Testis (tissue), 2 donors: ENCODE measurements at regions not wholly inside any gene's neighbourhood (a gene's known extent, or its start where the extent isn't known, plus 50 kb on each side); places are given as distances from the start of the nearest gene placed in this dataset.

Experiments
- DNase-seq: peaks from one replicate; pipeline ENCODE4 v3.0.0-alpha.2; 2019
- H3K27ac ChIP-seq, 2 donors: fragments of 200-600 bp; sonication (generic); one replicate each; pipeline ENCODE4 v1.5.1; 2019
- H3K27me3 ChIP-seq: fragments of 200-600 bp; sonication (generic); one replicate; pipeline ENCODE4 v1.5.1; 2019
- H3K36me3 ChIP-seq: fragments of 200-600 bp; sonication (generic); one replicate; pipeline ENCODE4 v1.5.1; 2017; ENCODE audit warnings: low read depth; ENCODE audit errors: missing control alignments
- H3K4me1 ChIP-seq: fragments of 200-600 bp; sonication (generic); one replicate; pipeline ENCODE4 v1.5.1; 2019
- H3K4me3 ChIP-seq, 2 donors: fragments of 200-600 bp; sonication (generic); one replicate each; pipeline ENCODE4 v1.5.1; 2017 to 2019
- H3K9me3 ChIP-seq: fragments of 200-600 bp; sonication (generic); one replicate; pipeline ENCODE4 v1.5.1; 2017
- POLR2A ChIP-seq: fragments of 450-650 bp; IDR thresholded peaks from one replicate; pipeline ENCODE4 v1.6.1; 2017; ENCODE audit warnings: antibody characterized with exemption, mild to moderate bottlenecking, moderate library complexity
- WGBS, 2 donors: methylation state at CpG; one replicate each; pipeline ENCODE4 v1.1.5; 2018; 5-methylcytosine and 5-hydroxymethylcytosine counted together
- intact Hi-C: fragments of 100-400 bp; cut with DNase I; formaldehyde crosslinking; loops from one replicate; pipeline ENCODE4 v1.15.1; 2023; ENCODE audit warnings: low total_unique reads
- TF ChIP-seq, protein P1 (sequence below), 3 experiments: fragments of 450-650 bp in 2 of 3; fragments of 200-600 bp in 1 of 3; sonication (generic) in 1 of 3; IDR thresholded peaks; one replicate each; pipeline ENCODE4 v1.5.1; 2016 to 2019; ENCODE audit warnings: antibody characterized with exemption in 3 of 3, mild to moderate bottlenecking in 2 of 3, moderate library complexity in 1 of 3

DNA sequence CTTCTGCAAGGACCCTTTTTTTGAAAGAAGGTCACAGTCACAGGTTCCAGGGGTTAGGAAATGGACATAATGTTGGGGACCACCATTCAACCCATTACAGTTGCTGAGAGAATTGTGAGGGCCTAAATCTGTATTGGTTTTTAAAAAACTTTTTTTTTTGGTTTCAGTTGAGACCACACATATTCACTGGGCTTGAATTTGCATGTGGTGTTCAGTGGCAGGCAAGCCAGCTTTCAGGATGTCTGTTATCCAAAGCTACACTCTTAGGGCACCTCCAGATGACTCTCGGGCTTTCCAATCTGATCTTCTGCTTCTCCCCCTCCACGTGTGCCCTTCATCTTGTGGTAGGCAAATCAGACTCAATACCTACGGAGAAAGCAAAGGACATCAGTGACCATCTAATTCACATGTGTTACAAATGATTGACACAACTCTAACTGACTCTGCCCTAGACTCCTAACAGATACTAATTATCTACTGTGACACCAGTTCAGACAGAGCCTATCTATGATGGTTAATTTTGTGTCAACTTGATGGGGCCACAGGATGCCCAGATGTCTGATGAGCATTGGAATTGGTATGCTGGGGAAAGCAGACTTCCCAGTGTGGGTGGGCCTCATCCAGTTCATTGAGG, 93.3 kb upstream of the ELMO1 start:
- H3K4me1 ChIP-seq, result peaks cover 7% of the 10 kb centered on the region
- TF ChIP-seq, protein P1, sequence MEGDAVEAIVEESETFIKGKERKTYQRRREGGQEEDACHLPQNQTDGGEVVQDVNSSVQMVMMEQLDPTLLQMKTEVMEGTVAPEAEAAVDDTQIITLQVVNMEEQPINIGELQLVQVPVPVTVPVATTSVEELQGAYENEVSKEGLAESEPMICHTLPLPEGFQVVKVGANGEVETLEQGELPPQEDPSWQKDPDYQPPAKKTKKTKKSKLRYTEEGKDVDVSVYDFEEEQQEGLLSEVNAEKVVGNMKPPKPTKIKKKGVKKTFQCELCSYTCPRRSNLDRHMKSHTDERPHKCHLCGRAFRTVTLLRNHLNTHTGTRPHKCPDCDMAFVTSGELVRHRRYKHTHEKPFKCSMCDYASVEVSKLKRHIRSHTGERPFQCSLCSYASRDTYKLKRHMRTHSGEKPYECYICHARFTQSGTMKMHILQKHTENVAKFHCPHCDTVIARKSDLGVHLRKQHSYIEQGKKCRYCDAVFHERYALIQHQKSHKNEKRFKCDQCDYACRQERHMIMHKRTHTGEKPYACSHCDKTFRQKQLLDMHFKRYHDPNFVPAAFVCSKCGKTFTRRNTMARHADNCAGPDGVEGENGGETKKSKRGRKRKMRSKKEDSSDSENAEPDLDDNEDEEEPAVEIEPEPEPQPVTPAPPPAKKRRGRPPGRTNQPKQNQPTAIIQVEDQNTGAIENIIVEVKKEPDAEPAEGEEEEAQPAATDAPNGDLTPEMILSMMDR (IDR thresholded peaks at IDR 0.05), result no peak
- no peak for TF ChIP-seq POLR2A
- no peaks in the 10 kb centered on the region for H3K27me3 ChIP-seq
- intact Hi-C loops, result no loop called here
- DNase-seq, result no peak
- no peaks in the 10 kb centered on the region for H3K36me3 ChIP-seq
- H3K27ac ChIP-seq, result no peak overlapping the region
- WGBS, 2 donors, result 88 to 90% methylated on average over 3 of the region's 3 CpGs
- H3K4me3 ChIP-seq, result no peak overlapping the region
- H3K9me3 ChIP-seq, result no peaks in the 10 kb centered on the region

DNA sequence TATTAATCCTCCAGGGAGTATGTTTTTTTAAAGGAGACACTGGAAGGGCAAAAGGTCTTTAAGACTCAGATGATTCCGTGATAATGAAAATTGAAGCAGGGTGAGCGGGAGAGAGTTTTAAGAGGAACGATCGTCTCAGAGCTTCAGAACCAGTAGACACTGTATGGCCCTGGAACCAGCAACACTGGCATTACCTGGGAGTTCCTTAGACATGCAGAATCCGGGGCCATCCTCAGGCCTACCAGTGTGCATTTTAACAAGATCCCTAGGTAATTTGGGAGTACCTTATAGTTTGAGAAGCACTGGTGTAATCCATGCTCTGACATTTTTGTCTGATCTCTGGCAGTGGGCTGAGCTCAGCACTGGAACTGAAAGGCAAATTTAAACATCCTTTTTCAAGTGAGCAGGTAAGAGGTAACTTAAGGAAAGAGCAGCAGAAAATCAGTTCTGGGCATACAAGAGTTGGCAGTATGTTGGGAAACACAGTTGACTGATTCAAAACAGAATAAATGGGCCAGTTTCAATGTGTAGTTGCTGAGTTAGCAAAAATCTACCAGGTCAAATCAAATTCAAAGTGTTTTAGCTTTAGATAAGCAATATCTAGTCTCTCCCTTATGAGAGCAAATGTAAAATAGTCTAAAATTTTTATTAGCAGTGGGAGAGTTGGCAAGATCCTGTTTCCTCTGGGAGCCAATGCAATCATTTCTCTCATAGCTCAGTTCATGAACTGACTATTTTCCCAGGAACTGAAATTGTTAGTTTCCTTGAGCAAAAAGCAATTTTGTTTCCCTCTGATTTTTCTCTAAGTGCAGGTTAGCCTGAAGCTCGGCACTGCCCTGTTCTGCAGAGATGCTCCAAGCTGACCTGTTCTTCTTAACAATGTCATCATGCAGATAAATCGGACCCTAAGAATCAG, 97.2 kb upstream of the ELMO1 start:
- Histone ChIP-seq H3K4me1 (peaks cover 7% of the 10 kb centered on the region), H3K27me3 (no peaks in the 10 kb centered on the region), H3K36me3 (no peaks in the 10 kb centered on the region), H3K9me3 (no peaks in the 10 kb centered on the region), H3K27ac (no peak overlapping the region), H3K4me3 (no peak overlapping the region)
- no peak for DNase-seq
- intact Hi-C loops, result no loop called here
- TF ChIP-seq, protein P1 (IDR thresholded peaks at IDR 0.05), result no peak
- TF ChIP-seq POLR2A, result no peak
- WGBS, 2 donors, result 75 to 76% methylated on average over 7 of the region's 7 CpGs

DNA sequence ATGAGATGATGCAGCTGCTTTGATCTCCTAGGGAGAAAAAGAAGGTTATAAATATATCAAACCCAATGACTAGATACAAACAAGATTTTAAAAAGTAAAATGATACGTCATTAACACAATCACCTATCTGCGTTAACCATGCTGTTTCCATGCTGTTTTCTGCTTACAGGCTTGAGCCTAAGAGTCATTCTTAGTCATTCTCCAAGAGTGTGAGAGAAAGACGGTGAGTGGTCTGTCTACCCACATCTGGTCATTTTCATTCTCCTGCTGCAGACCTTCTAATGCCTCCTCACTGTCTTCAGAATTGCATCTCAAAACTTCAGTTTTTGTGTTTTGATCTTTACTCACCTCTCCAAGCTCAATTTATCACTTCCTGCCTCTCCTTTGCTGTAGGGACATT, 98.0 kb upstream of the ELMO1 start:
- 65 to 75% methylated on average over 3 of the region's 3 CpGs for WGBS, 2 donors

DNA sequence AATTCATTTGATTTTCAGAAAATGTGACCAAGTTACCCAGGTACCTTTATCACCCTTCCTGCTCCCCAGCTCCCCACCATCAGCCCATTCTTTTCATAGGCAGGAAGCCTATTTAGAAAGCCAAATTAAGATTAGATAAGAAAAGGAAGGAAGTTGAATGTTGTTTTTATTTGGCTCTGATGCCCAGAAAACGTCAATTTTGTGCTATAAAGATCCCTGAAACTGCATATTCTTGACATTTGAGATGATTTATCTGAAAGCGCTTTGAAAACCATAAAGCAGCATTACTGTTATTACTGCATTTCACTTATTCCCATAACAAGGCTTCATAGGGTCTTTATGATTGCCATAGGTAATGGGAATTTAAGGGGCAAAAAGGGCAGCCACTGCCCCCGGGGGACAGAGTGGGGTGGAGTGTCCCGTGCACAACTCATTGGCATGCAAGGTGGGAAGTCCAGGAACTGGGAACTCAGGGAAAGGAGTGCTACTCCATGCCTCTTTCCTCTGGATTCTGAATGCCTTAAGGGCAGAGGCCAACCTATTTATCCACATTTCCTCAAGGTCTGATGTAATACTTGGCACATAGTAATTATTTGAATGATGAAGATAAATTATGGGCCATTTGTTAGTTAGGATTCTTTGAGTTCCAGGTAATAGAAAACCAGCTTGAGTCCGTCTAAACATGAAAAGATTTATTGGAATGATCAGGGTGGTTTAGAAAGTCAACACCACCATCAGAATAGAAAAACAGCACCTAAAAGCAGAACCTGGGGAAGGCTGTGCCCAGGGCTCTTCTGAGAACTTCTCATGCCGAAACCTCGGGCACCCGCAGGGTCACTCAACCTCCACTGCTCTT, 100.6 kb upstream of the ELMO1 start:
- Histone ChIP-seq H3K27me3 (no peaks in the 10 kb centered on the region), H3K27ac (no peak overlapping the region), H3K4me1 (peaks cover 7% of the 10 kb centered on the region), H3K4me3 (no peak overlapping the region), H3K9me3 (no peaks in the 10 kb centered on the region), H3K36me3 (no peaks in the 10 kb centered on the region)
- no peak for DNase-seq
- 71 to 79% methylated on average over 8 of the region's 8 CpGs for WGBS, 2 donors
- TF ChIP-seq, protein P1 (IDR thresholded peaks at IDR 0.05), result no peak
- no peak for TF ChIP-seq POLR2A
- intact Hi-C loops, result no loop called here

More for the DNA sequence above, 98.0 kb upstream of the ELMO1 start:
- no peaks in the 10 kb centered on the region for H3K9me3 ChIP-seq
- no peaks in the 10 kb centered on the region for H3K27me3 ChIP-seq
- no peak overlapping the region for H3K4me3 ChIP-seq
- DNase-seq, result no peak
- H3K36me3 ChIP-seq, result no peaks in the 10 kb centered on the region
- intact Hi-C loops, result no loop called here
- TF ChIP-seq POLR2A, result no peak
- TF ChIP-seq, protein P1 (IDR thresholded peaks at IDR 0.05), result no peak
- peaks cover 7% of the 10 kb centered on the region for H3K4me1 ChIP-seq
- H3K27ac ChIP-seq, result no peak overlapping the region
